ENCODE measurements at regions not wholly inside any gene's neighbourhood (a gene's known extent, or its start where the extent isn't known, plus 50 kb on each side); places are given as distances from the start of the nearest gene placed in this dataset.

DNA sequence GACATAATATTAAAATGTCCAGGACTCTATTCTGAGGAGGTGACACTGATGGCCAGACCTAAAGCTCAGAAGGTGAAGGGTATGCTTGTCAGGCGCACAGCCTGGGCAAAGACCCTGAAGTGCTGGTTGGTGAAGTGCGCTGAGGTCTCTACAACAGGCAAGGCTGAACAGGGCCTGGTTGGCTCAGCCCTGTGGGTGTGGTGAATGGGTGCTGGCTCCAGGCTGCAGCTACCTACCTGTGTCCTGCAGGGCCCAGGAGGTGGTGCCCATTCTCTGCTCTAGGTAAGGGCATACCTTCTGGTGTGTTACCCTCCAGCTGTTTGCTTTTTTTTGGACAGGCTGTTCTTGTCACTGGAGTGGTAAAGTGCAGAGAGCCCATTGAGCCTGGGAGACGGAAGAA is 85.1 kb downstream of the RAMP3 start:
- H3K14ac ChIP-seq (ENCODE audit: insufficient read depth, low read length) = no peak overlapping the region
- H3K18ac ChIP-seq (ENCODE audit: insufficient read length, low read depth, low read length) = no peak overlapping the region
- H3K27me3 ChIP-seq (ENCODE audit: insufficient read depth, low read length) = no peaks in the 10 kb centered on the region
- H2BK15ac ChIP-seq (ENCODE audit: low read depth, low read length) = no peak overlapping the region
- no peaks in the 10 kb centered on the region for H3K23me2 ChIP-seq (ENCODE audit: insufficient read length, low read depth, low read length, poor library complexity, severe bottlenecking)
- no peak overlapping the region for H3K4me2 ChIP-seq (ENCODE audit: insufficient read depth, insufficient read length, low read length)
- no peak overlapping the region for H3K4ac ChIP-seq (ENCODE audit: low read depth, low read length)
- no peak overlapping the region for H4K8ac ChIP-seq (replicated peaks; ENCODE audit: insufficient read length, low read depth, low read length)
- peaks cover 2% of the 10 kb centered on the region for H4K20me1 ChIP-seq (ENCODE audit: control insufficient read depth, insufficient read depth, insufficient read length)
- H3K4me1 Mint-ChIP-seq = no peaks in the 10 kb centered on the region; a peak in 1 of 4 replicates
- no peak for DNase-seq
- no peak overlapping the region for H4K91ac ChIP-seq (ENCODE audit: insufficient read length, low read depth, low read length)
- no peaks in the 10 kb centered on the region for H3K79me1 ChIP-seq (ENCODE audit: insufficient read depth, low read depth, low read length, poor library complexity, severe bottlenecking)
- no peaks in the 10 kb centered on the region for H3K9me3 ChIP-seq (ENCODE audit: control insufficient read depth, low read depth, low read length)
- no peak overlapping the region for H3K27ac Mint-ChIP-seq
- no peak overlapping the region for H3K56ac ChIP-seq (ENCODE audit: insufficient read length, low read depth, low read length)
- no peak overlapping the region for H3K23ac ChIP-seq (ENCODE audit: insufficient read length, low read depth, low read length)
- H3K9ac ChIP-seq (ENCODE audit: extremely low read depth, insufficient read length, low read length) = no peak overlapping the region
- H2BK120ac ChIP-seq (ENCODE audit: low read depth, low read length, poor library complexity, severe bottlenecking) = no peak overlapping the region
- H2BK5ac ChIP-seq (ENCODE audit: insufficient read length, low read length) = no peak overlapping the region
- H2BK12ac ChIP-seq (ENCODE audit: insufficient read length, low read depth, low read length) = no peak overlapping the region
- H3K27ac ChIP-seq (ENCODE audit: insufficient read length, low read depth, low read length) = no peak overlapping the region
- H4K5ac ChIP-seq (ENCODE audit: insufficient read length, low read depth, low read length) = no peak overlapping the region
- H3K36me3 Mint-ChIP-seq (ENCODE audit: insufficient read depth in 1 of 3, low read depth in 3 of 3) = no peaks in the 10 kb centered on the region
- H3T11ph ChIP-seq (ENCODE audit: low read length) = no peak overlapping the region
- no peak overlapping the region for H2BK20ac ChIP-seq (ENCODE audit: low read depth, low read length, poor library complexity, severe bottlenecking)
- no peak overlapping the region for H3K4me3 Mint-ChIP-seq
- H3K4me1 ChIP-seq (ENCODE audit: insufficient read depth, low read length) = no peaks in the 10 kb centered on the region
- no peak overlapping the region for H2AFZ ChIP-seq (ENCODE audit: low read length)
- no peak overlapping the region for H2AK5ac ChIP-seq (ENCODE audit: insufficient read length, low read length)
- WGBS (ENCODE audit: extremely low coverage, insufficient read length, low lambda C conversion rate) = no CpG with 5 or more reads among the region's 3 CpGs
- H3K79me2 ChIP-seq (ENCODE audit: insufficient read depth, low read length) = no peaks in the 10 kb centered on the region
- peaks cover 0 to 6% of the 10 kb centered on the region in 2 experiments; a peak in 2 of 5 replicates for H3K9me3 Mint-ChIP-seq
- no peak for TF ChIP-seq CTCF (conservative IDR thresholded peaks at IDR 0.05)
- H3K27me3 Mint-ChIP-seq (ENCODE audit: low read depth) = peaks cover 5% of the 10 kb centered on the region
